D341Med (cell line): ENCODE measurements at regions not wholly inside any gene's neighbourhood (a gene's known extent, or its start where the extent isn't known, plus 50 kb on each side); places are given as distances from the start of the nearest gene placed in this dataset.

Source experiments
- DNase-seq: peaks from one replicate; pipeline ENCODE4 v3.0.0; 2012; ENCODE audit warnings: low spot score

GRCh38 chr10:83037653-83038052 lies 1101.7 kb upstream of the GHITM start:
- DNase-seq = no peak

GRCh38 chr10:83038631-83039030 lies 1100.7 kb upstream of the GHITM start:
- DNase-seq = no peak

GRCh38 chr10:83045731-83046130 lies 1093.6 kb upstream of the GHITM start:
- no peak for DNase-seq

DNA sequence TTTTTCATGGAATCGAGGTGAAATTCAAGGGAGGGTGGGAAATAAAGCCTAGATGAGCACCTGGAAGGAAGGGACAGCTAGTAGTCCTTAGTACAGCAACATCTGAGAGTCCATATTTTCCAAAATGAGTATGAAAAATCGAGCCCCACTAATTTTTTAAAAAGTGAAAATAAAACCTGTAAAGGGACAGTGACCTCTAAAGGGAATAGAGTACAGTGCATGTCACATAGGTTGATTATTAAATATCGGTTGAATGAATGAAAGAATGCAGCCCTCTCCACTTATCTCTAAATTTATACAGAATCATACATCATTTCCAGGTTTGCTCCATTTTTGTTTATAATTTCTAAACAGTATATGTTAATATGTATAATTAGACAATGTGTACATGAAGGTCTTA lies 1088.5 kb upstream of the GHITM start:
- no peak for DNase-seq

- DNase-seq = no peak
Measured at GRCh38 chr10:83062871-83063270, 1076.4 kb upstream of the GHITM start.

DNA sequence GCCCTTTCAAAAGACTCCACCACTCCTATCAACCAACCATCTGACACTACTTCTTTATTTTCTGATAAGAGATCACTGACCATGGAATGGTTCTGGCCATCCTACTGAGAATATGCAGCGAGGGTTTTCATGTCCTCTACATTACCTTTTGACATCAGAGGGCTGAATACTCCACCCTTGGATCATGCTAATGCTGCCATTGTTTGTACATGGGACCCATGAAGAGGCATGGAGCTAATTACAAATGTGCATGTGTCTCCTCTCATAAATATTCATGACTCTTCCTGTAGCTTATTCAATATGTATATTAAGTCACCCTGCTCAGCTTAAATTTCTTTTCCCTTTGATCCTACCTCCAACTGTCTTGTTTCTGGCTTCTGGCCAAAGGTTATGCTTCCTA lies 1065.8 kb upstream of the GHITM start:
- no peak for DNase-seq

DNA sequence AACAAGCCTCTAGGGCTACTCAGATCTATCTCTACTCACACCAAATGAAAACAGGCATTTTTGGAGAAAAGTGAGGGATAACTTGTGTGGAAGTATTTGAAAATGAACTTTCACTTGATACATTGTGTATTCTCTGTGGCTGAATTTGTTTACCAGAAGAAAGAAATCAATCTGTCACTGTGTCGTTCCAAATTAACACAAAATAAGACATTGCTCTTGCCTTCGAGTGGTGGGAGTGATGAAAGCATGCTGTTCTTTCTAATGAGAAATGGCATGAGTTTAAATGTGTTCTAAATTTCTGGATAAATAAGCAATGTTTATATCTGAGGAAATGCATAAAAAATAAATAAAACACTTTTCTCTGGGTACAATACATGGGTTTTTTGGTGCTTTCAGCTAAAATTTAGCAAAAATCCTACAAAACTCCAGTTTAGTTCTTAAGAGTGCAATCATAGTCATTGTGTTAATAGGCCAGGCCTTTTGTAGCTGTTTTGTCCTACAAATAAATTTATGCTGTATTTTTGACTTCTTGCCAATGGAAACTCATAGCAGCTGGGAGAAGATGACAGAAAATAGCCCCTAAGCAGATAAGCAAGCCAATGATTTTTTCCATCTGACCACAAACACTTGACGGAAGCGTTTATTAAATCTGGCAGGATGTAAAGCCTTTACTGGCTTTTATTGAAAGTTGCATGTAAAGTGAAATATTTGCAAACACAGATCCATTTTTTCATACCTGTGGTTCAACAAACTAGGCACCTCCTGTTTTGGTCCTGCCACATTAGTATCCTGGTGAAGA lies 1064.1 kb upstream of the GHITM start:
- no peak for DNase-seq

- no peak for DNase-seq
Measured at GRCh38 chr10:83075815-83076355, 1063.4 kb upstream of the GHITM start.

DNA sequence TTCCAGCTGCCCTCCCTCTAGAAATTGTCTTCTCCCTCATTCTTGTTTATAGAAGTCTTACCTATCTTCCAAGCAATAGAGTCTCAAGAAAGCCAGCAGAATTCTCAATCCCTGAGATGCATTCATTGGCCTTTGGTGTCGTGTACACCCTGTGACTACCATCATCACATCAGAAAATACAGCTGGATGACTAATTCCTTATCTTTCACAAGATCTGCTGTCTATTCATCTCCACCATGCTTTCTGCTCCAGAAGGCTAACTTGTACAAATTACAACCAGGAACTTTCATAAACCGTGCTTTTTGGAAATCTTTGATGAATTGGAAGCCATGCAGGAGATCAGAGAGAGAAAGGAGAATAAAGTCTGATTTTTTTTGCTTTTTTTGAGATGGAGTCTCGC lies 1062.9 kb upstream of the GHITM start:
- DNase-seq = no peak

DNA sequence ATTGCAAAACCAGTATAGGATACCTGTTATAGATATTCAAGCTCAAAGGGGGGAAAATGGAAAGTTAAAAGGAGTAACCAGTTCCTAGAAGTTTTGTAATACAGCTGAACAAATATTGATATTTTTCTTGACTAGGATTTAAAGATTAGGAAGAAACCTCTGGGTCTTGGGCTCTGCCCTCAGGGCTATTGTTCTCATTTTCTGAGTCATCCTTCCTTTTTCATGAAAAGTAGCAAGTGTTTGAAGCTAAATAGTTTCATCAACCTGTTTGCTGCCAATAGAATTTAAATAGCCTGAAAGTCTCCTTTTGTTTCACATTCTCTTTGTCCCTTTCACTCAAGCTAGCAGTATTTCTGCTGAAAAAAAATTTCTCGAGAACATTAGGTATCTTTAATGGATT lies 1061.1 kb upstream of the GHITM start:
- DNase-seq = no peak

- DNase-seq = no peak
Measured at GRCh38 chr10:83078645-83079044, 1060.7 kb upstream of the GHITM start.

GRCh38 chr10:83083831-83084230 lies 1055.5 kb upstream of the GHITM start:
- no peak for DNase-seq

DNA sequence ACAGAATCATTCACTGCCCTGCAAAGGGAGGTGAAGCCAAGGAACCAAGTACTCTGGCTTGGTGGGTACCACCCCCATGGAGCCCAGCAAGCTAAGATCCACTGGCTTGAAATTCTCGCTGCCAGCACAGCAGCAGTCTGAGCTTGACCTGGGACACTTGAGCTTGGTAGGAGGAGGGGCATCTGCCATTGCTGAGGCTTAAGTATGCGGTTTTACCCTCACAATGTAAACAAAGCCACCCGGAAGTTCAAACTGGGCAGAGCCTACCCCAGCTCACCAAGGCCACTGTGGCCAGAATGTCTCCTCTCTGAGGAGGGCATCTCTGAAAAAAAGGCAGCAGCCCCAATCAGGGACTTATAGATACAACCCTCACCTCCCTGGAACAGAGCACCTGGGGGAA lies 1050.0 kb upstream of the GHITM start:
- no peak for DNase-seq

DNA sequence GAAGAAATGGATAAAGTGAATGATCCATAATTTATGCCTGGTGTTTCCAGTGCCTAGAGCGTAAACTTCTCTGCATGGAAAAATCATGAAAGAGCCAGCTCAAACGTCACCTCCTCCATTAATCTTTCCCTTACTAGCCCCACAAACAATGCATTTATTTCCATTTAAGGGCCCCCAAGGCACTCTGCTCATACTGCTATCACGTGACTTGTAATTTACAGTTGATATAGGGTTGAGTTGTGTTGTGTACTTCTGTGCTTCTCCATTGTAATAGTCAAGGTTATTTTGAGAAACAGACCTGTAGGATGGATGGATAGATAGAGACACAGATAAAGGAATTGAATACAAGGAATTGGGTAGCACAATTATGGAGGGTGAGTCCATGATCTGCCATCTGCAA lies 1034.7 kb upstream of the GHITM start:
- DNase-seq = no peak

DNA sequence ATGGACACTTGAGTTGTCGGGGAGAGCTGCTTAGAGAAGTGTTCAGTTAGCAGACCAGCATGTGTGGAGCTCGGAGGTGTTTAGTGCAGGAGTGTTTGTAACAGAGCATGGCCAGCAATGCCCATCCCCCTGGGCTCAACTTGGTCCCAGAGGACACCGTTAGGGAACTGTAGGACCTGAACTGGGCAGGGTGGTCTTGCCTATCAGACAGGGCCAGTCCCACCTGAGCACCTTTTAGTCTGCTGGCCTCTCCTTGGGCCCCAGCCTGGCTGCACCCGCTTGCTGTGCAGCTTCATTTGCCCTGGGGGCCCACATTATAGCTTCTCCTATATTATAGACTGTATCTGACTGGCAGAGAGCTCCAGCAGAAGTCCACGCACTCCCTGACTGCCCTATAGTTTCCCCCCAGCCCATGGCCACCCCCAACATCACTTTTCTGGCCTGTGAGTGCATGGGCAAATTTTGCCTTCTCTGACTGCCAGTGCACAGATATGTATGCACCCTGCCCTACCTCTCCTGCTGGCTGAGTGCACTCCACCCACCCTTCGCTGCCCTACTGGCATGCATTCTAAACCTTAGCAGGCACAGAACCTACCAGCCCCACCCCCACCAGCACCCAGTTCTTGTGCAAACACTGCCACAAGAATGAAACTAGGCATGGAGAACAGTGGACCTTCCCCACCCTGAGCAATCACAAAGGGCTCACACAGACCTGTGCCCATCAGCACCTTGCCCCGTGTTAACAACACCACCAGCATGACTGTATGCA lies 1030.6 kb upstream of the GHITM start:
- no peak for DNase-seq

GRCh38 chr10:83119346-83119745 lies 1020.0 kb upstream of the GHITM start:
- DNase-seq = no peak

DNA sequence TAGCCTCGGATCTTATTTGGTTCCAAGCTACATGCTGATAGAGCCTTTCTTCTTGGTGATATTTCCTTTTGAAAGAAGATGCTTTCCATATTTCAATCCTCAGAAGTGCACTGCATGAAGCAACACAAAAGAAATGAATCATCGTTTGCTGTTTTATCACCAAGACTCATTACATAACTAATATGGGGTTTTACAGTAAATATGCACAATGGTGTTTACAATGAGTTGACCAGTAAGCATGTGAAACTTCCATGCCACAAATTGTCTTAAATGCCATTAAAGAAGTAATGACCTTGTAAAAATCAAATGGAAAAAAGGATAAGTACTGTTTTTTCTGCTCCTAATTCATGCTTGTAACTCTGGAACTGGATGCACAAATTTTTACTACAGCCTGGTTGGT lies 1017.0 kb upstream of the GHITM start:
- no peak for DNase-seq

DNA sequence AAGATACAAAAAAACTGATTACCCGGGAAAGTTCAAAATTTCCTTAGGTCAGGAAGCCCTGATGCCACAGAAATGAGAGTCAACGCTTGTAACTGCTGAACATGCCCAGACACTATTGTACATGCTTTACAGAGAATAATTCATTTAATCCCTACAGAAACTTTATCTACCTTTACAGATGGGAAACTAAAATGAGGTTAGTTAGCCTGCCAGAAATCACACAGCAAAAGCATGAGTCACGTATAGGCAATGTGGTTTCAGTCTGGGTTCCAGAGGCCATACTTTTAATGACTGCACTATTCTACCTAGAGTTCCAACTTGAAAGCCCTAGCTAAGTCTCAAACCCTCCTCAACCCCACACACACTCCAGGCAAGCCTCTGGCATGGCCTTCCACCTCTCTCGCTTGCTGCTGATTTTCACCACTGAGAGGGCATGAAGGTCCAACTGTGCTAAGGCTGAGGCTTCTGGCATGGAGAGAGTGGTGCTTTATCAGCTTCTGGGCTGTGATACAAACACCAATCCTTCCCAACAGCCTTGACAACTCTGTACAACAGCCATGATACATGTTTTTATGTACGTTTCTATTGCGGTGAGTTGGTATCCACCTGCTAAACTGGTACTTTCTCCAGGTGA lies 1011.2 kb upstream of the GHITM start:
- DNase-seq = no peak

GRCh38 chr10:83140811-83141210 lies 998.5 kb upstream of the GHITM start:
- no peak for DNase-seq

DNA sequence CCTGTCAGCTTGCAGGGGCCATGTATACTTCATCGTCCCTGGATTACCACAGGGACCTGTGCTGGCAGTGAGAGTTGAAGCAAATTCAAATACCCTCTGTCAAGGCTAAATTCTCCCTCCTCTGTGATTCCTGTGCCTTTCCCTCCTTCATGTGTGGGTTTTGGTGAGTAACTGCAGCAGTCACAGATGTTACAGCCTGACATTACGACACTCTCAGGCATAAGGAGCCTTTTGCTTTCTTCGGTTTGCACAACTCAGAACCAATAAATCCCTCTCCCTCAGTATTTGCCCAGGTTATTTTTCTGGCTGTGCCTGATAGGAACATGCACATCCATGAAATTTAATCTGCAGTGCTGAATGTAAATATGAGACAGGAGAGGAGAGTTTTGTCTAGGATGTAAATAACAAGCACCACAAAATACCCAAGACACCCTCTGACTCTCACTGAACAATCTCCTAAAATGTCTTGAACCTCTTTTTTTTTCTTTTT lies 997.2 kb upstream of the GHITM start:
- DNase-seq = no peak

DNA sequence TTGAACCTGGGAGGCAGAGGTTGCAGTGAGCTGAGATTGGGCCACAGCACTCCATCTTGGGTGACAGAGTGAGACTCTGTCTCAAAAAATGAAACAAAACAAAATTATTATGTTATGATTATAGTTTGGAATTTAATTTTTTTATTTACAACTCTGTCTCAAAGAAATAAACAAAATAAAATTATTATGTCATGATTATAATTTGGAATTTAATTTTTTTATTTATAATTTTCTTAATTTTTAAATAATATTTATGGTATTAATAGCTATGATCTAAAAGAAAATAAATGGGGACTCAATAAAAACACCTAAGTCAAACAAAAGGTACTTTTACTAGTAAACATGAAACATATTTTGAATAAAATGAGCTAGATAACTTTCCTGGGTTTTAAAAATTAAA lies 994.8 kb upstream of the GHITM start:
- no peak for DNase-seq

GRCh38 chr10:83153714-83154113 lies 985.6 kb upstream of the GHITM start:
- DNase-seq = peak; percentile 4

DNA sequence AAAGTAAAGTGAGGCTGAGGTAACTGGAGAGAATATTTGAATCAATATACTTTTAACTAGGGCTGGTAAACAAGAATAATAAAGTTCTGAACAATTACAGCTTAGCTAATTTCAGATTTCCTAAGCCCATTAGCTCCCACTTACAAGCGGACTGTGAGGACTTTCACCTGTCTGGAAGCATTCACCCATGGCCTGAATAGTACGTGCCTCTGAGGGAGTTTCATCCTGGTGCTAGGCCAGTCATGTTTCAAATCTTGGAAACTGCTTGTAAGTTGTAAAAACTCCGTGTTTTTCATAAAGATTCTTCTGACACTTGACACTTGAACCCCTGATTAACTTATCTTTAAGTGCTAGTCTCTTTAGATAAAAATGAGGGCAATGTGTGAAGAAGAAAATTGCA lies 975.2 kb upstream of the GHITM start:
- no peak for DNase-seq
